Sigmoid colon (tissue), 4 donors: ENCODE measurements at regions not wholly inside any gene's neighbourhood (a gene's known extent, or its start where the extent isn't known, plus 50 kb on each side); places are given as distances from the start of the nearest gene placed in this dataset.

Experiments
- EP300 ChIP-seq, 4 donors: sonication (generic); formaldehyde crosslinking; IDR thresholded peaks; one replicate each; pipeline ENCODE4 v1.6.1; 2017; ENCODE audit warnings: antibody characterized with exemption in 4 of 4
- POLR2A ChIP-seq, 2 donors: fragments of 450-650 bp; IDR thresholded peaks; one replicate each; pipeline ENCODE4 v1.6.1; 2016; ENCODE audit warnings: antibody characterized with exemption in 2 of 2, mild to moderate bottlenecking in 2 of 2, moderate library complexity in 2 of 2
- POLR2AphosphoS5 ChIP-seq, 4 donors: sonication (generic); formaldehyde crosslinking; IDR thresholded peaks; one replicate each; pipeline ENCODE4 v1.6.1; 2017; ENCODE audit warnings: antibody characterized with exemption in 4 of 4
- TF ChIP-seq, protein P1 (sequence below), 4 experiments: fragments of 450-650 bp in 3 of 4; fragments of 200-600 bp in 1 of 4; IDR thresholded peaks; one replicate each; pipeline ENCODE4 v1.5.1; 2016 to 2019; ENCODE audit warnings: antibody characterized with exemption in 4 of 4, mild to moderate bottlenecking in 3 of 4, moderate library complexity in 2 of 4

DNA sequence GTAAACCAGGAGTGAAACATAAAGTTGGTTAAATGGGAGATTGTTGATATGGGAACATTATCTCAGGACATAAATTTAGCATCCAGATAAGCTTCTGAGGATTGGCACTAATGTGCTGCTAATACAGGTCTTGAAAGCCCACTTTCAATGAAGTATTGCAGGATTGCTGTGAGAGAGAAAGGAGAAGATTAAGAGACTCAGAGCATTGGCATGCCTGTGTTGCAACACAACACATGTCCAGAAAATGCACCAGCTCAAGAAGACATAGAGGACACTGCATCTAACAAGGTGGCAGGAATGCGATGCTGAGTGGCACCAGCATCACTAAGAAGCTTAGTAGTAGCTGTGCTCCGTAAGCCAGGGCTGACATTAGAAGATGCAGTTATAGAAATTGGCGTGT is 728.9 kb downstream of the SUCLG1 start:
- no peak for TF ChIP-seq POLR2A (IDR thresholded peaks at IDR 0.05)
- no peak for TF ChIP-seq POLR2AphosphoS5 (IDR thresholded peaks at IDR 0.05)
- TF ChIP-seq, protein P1, sequence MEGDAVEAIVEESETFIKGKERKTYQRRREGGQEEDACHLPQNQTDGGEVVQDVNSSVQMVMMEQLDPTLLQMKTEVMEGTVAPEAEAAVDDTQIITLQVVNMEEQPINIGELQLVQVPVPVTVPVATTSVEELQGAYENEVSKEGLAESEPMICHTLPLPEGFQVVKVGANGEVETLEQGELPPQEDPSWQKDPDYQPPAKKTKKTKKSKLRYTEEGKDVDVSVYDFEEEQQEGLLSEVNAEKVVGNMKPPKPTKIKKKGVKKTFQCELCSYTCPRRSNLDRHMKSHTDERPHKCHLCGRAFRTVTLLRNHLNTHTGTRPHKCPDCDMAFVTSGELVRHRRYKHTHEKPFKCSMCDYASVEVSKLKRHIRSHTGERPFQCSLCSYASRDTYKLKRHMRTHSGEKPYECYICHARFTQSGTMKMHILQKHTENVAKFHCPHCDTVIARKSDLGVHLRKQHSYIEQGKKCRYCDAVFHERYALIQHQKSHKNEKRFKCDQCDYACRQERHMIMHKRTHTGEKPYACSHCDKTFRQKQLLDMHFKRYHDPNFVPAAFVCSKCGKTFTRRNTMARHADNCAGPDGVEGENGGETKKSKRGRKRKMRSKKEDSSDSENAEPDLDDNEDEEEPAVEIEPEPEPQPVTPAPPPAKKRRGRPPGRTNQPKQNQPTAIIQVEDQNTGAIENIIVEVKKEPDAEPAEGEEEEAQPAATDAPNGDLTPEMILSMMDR (IDR thresholded peaks at IDR 0.05) = no peak
- TF ChIP-seq EP300 (IDR thresholded peaks at IDR 0.05) = no peak
